SK-N-SH treated with all-trans-retinoic acid at 6 μM for 48 hours (cell line): ENCODE measurements at regions not wholly inside any gene's neighbourhood (a gene's known extent, or its start where the extent isn't known, plus 50 kb on each side); places are given as distances from the start of the nearest gene placed in this dataset.

Experiments used
- ARNTL ChIP-seq: fragments of 450-650 bp; formaldehyde crosslinking; IDR thresholded peaks from 2 replicates; pipeline ENCODE4 v1.5.0; 2020; ENCODE audit warnings: low read depth, mild to moderate bottlenecking, moderate library complexity, borderline replicate concordance
- BACH2 ChIP-seq: fragments of 250-450 bp; sonication (Bioruptor Pico); IDR thresholded peaks from 2 replicates; pipeline ENCODE4 v1.9.0; 2021; ENCODE audit warnings: mild to moderate bottlenecking, borderline replicate concordance
- CREB5 ChIP-seq: fragments of 250-450 bp; sonication (Bioruptor Pico); IDR thresholded peaks from 2 replicates; pipeline ENCODE4 v1.5.1; 2020; ENCODE audit warnings: low read depth, mild to moderate bottlenecking, moderate library complexity
- CSDC2 ChIP-seq: fragments of 250-450 bp; sonication (Bioruptor Pico); IDR thresholded peaks from 2 replicates; pipeline ENCODE4 v1.5.0; 2020; ENCODE audit warnings: mild to moderate bottlenecking, moderate library complexity
- CSRNP3 ChIP-seq: fragments of 250-450 bp; sonication (Bioruptor Pico); IDR thresholded peaks from 2 replicates; pipeline ENCODE4 v1.5.1; 2021; ENCODE audit warnings: mild to moderate bottlenecking, moderate library complexity
- GLIS3 ChIP-seq: fragments of 250-450 bp; sonication (Bioruptor Pico); IDR thresholded peaks from 2 replicates; pipeline ENCODE4 v1.5.0; 2020; ENCODE audit warnings: mild to moderate bottlenecking, moderate library complexity
- PATZ1 ChIP-seq: fragments of 250-450 bp; sonication (Bioruptor Pico); IDR thresholded peaks from 2 replicates; pipeline ENCODE4 v1.8.0; 2020; ENCODE audit warnings: mild to moderate bottlenecking, moderate library complexity, borderline replicate concordance
- POU6F1 ChIP-seq: fragments of 250-450 bp; sonication (Bioruptor Pico); IDR thresholded peaks from 2 replicates; pipeline ENCODE4 v1.8.0; 2021; ENCODE audit warnings: low read depth, mild to moderate bottlenecking, moderate library complexity, borderline replicate concordance
- RARB ChIP-seq: fragments of 250-450 bp; sonication (Bioruptor Pico); IDR thresholded peaks from 2 replicates; pipeline ENCODE4 v1.8.0; 2021; ENCODE audit warnings: mild to moderate bottlenecking, moderate library complexity
- SNAI2 ChIP-seq: fragments of 250-450 bp; sonication (Bioruptor Pico); IDR thresholded peaks from 2 replicates; pipeline ENCODE4 v1.5.0; 2020; ENCODE audit warnings: mild to moderate bottlenecking, moderate library complexity
- ZFP3 ChIP-seq: fragments of 250-450 bp; sonication (Bioruptor Pico); IDR thresholded peaks from 2 replicates; pipeline ENCODE4 v1.5.0; 2020; ENCODE audit warnings: mild to moderate bottlenecking, moderate library complexity
- ZFP30 ChIP-seq: fragments of 450-650 bp; formaldehyde crosslinking; IDR thresholded peaks from 2 replicates; pipeline ENCODE4 v1.5.0; 2022; ENCODE audit warnings: mild to moderate bottlenecking, moderate library complexity
- ZNF565 ChIP-seq: fragments of 450-650 bp; formaldehyde crosslinking; conservative IDR thresholded peaks from 2 replicates; pipeline ENCODE4 v1.5.0; 2020; ENCODE audit warnings: low read depth, mild to moderate bottlenecking, moderate library complexity
- ZNF8 ChIP-seq: fragments of 450-650 bp; formaldehyde crosslinking; IDR thresholded peaks from 2 replicates; pipeline ENCODE4 v1.5.0; 2020; ENCODE audit warnings: mild to moderate bottlenecking, moderate library complexity

- no peak for TF ChIP-seq PATZ1
- no peak for TF ChIP-seq BACH2
- no peak for TF ChIP-seq ARNTL
- no peak for TF ChIP-seq ZNF565 (CRISPR knock-in tag)
- TF ChIP-seq GLIS3 (CRISPR knock-in tag) = no peak
- TF ChIP-seq CSRNP3 (CRISPR knock-in tag) = no peak
- TF ChIP-seq CREB5 (CRISPR knock-in tag) = no peak
- TF ChIP-seq ZFP3 = no peak
- no peak for TF ChIP-seq ZFP30 (CRISPR knock-in tag)
- TF ChIP-seq CSDC2 (CRISPR knock-in tag) = no peak
- TF ChIP-seq RARB (CRISPR knock-in tag) = no peak
- no peak for TF ChIP-seq POU6F1
- TF ChIP-seq ZNF8 (CRISPR knock-in tag) = no peak
- TF ChIP-seq SNAI2 = no peak
Measured at GRCh38 chr3:110758208-110758607, 313.4 kb upstream of the NECTIN3 start.
